Thyroid gland (tissue), 4 donors: ENCODE measurements at regions not wholly inside any gene's neighbourhood (a gene's known extent, or its start where the extent isn't known, plus 50 kb on each side); places are given as distances from the start of the nearest gene placed in this dataset.
"Not testable (repeated sequence)": the region's sequence is repeated elsewhere in the genome, so short reads cannot be mapped to it uniquely, and the experiment has no call there.

Source experiments
- DNase-seq, 2 donors: peaks; one replicate each; pipeline ENCODE4 v3.0.0-alpha.2; 2019
- H3K27ac ChIP-seq, 3 donors: fragments of 200-600 bp; sonication (generic); 1 replicate in 2 of 3; 2 replicates in 1 of 3; pipeline ENCODE4 v1.5.1; 2016 to 2019; ENCODE audit warnings: mild to moderate bottlenecking in 1 of 3, moderate library complexity in 1 of 3
- H3K27me3 ChIP-seq: fragments of 200-600 bp; sonication (generic); one replicate; pipeline ENCODE4 v1.5.1; 2019
- H3K36me3 ChIP-seq, 2 donors: fragments of 200-600 bp; sonication (generic); one replicate each; pipeline ENCODE4 v1.5.1; 2016 to 2019
- H3K4me1 ChIP-seq, 2 donors: fragments of 200-600 bp; sonication (generic); one replicate each; pipeline ENCODE4 v1.5.1; 2017 to 2019
- H3K4me3 ChIP-seq, 3 donors: fragments of 200-600 bp; sonication (generic); replicated peaks in 1 of 3; 1 replicate in 2 of 3; 2 replicates in 1 of 3; pipeline ENCODE4 v1.5.1; 2016; ENCODE audit warnings: mild to moderate bottlenecking in 1 of 3
- H3K9me3 ChIP-seq: fragments of 200-600 bp; sonication (generic); one replicate; pipeline ENCODE4 v1.5.1; 2017
- CTCF ChIP-seq, 6 experiments: fragments of 200-600 bp in 3 of 6; fragments of 450-650 bp in 3 of 6; sonication (generic) in 3 of 6; IDR thresholded peaks; one replicate each; pipeline ENCODE4 v1.5.1; 2016 to 2019; ENCODE audit warnings: antibody characterized with exemption in 6 of 6, mild to moderate bottlenecking in 2 of 6, inconsistent platforms in 1 of 6, moderate library complexity in 1 of 6
- POLR2A ChIP-seq, 2 donors: fragments of 450-650 bp; IDR thresholded peaks; one replicate each; pipeline ENCODE4 v1.6.1; 2017; ENCODE audit warnings: antibody characterized with exemption in 2 of 2, mild to moderate bottlenecking in 2 of 2, moderate library complexity in 1 of 2
- WGBS, 2 donors: methylation state at CpG; one replicate each; pipeline ENCODE4 v1.1.5; 2017; 5-methylcytosine and 5-hydroxymethylcytosine counted together
- intact Hi-C: fragments of 100-400 bp; cut with DNase I; formaldehyde crosslinking; loops from one replicate; pipeline ENCODE4 v1.15.1; 2023

GRCh38 chr9:108744641-108745040 is 111.1 kb downstream of the ACTL7B start:
- H3K9me3 ChIP-seq: no peaks in the 10 kb centered on the region
- WGBS, 2 donors: 86 to 93% methylated on average over 2 of the region's 2 CpGs
- no peaks in the 10 kb centered on the region for H3K36me3 ChIP-seq
- no peak for TF ChIP-seq CTCF (IDR thresholded peaks at IDR 0.05)
- TF ChIP-seq POLR2A (IDR thresholded peaks at IDR 0.05): no peak
- peak overlapping the region in 1 of 3 donors; percentile 30 for H3K27ac ChIP-seq
- no peaks in the 10 kb centered on the region for H3K27me3 ChIP-seq
- no peak for DNase-seq
- intact Hi-C loops: no loop called here
- H3K4me1 ChIP-seq: peaks cover 10 to 11% of the 10 kb centered on the region in 2 donors
- no peak overlapping the region for H3K4me3 ChIP-seq

GRCh38 chr9:108743901-108744371 is 111.8 kb downstream of the ACTL7B start:
- peak in 1 of 6 experiments; percentile 15 for TF ChIP-seq CTCF (IDR thresholded peaks at IDR 0.05)
- TF ChIP-seq POLR2A (IDR thresholded peaks at IDR 0.05): peak in 1 of 2 donors; percentile 9
- H3K27ac ChIP-seq: peak overlapping the region in 1 of 3 donors; percentile 56
- H3K36me3 ChIP-seq: no peaks in the 10 kb centered on the region
- intact Hi-C loops: no loop called here
- H3K4me1 ChIP-seq: peaks cover 10 to 11% of the 10 kb centered on the region in 2 donors
- H3K4me3 ChIP-seq: no peak overlapping the region
- H3K9me3 ChIP-seq: no peaks in the 10 kb centered on the region
- no peaks in the 10 kb centered on the region for H3K27me3 ChIP-seq
- peak; percentile 88 to 93 for DNase-seq
- 10 to 38% methylated on average over 6 of the region's 6 CpGs for WGBS, 2 donors

- intact Hi-C loops: no loop called here
Observed at GRCh38 chr9:108743416-108743815, 112.4 kb downstream of the ACTL7B start.

GRCh38 chr9:108742191-108742590 is 113.6 kb downstream of the ACTL7B start:
- WGBS, 2 donors: 87 to 96% methylated on average over 5 of the region's 5 CpGs
- H3K4me3 ChIP-seq: no peak overlapping the region
- intact Hi-C loops: no loop called here
- no peaks in the 10 kb centered on the region for H3K9me3 ChIP-seq
- no peaks in the 10 kb centered on the region for H3K36me3 ChIP-seq
- DNase-seq: no peak
- H3K27me3 ChIP-seq: no peaks in the 10 kb centered on the region
- H3K4me1 ChIP-seq: peaks cover 10 to 11% of the 10 kb centered on the region in 2 donors
- no peak overlapping the region for H3K27ac ChIP-seq
- TF ChIP-seq POLR2A (IDR thresholded peaks at IDR 0.05) (no peak), CTCF (IDR thresholded peaks at IDR 0.05) (no peak)

More at GRCh38 chr9:108743416-108743815, 112.4 kb downstream of the ACTL7B start:
- Histone ChIP-seq H3K4me3 (no peak overlapping the region), H3K27ac (peak overlapping the region in 1 of 3 donors; percentile 56), H3K4me1 (peaks cover 10 to 11% of the 10 kb centered on the region in 2 donors), H3K27me3 (no peaks in the 10 kb centered on the region), H3K36me3 (no peaks in the 10 kb centered on the region), H3K9me3 (no peaks in the 10 kb centered on the region)
- no peak for TF ChIP-seq CTCF (IDR thresholded peaks at IDR 0.05)
- WGBS, 2 donors: 56 to 61% methylated on average over 2 of the region's 2 CpGs
- DNase-seq: no peak

- H3K36me3 ChIP-seq, intact Hi-C loops, H3K4me3 ChIP-seq, H3K27me3 ChIP-seq, H3K27ac ChIP-seq, DNase-seq, H3K9me3 ChIP-seq: not testable (repeated sequence)
- H3K4me1 ChIP-seq: peaks cover 6 to 11% of the 10 kb centered on the region in 2 donors
- WGBS, 2 donors: 73 to 85% methylated on average over 1 of the region's 1 CpG
Observed at GRCh38 chr9:108731292-108731691, 124.5 kb downstream of the ACTL7B start.
